ENCODE measurements at regions not wholly inside any gene's neighbourhood (a gene's known extent, or its start where the extent isn't known, plus 50 kb on each side); places are given as distances from the start of the nearest gene placed in this dataset.
"Not testable (repeated sequence)": the region's sequence is repeated elsewhere in the genome, so short reads cannot be mapped to it uniquely, and the experiment has no call there.

GRCh38 chr12:102681747-102682146, 201.4 kb upstream of the IGF1 start:
- DNase-seq (ENCODE audit: low read depth), result no peak
- H3K4me3 ChIP-seq (ENCODE audit: low read depth, low read length), result no peak overlapping the region
- TF ChIP-seq CTCF (IDR thresholded peaks at IDR 0.05; ENCODE audit: low read depth, low read length), result no peak
- TF ChIP-seq MAX (IDR thresholded peaks at IDR 0.05; ENCODE audit: low read depth, low read length), result no peak
- TF ChIP-seq MYC (IDR thresholded peaks at IDR 0.05; ENCODE audit: low read depth, low read length), result no peak
- TF ChIP-seq POLR2A (IDR thresholded peaks at IDR 0.05; ENCODE audit: extremely low read depth, insufficient read length), result no peak

GRCh38 chr12:102681309-102681708, 200.9 kb upstream of the IGF1 start:
- no peak for DNase-seq (ENCODE audit: low read depth)
- TF ChIP-seq CTCF (IDR thresholded peaks at IDR 0.05; ENCODE audit: low read depth, low read length) (no peak), POLR2A (IDR thresholded peaks at IDR 0.05; ENCODE audit: extremely low read depth, insufficient read length) (no peak), MYC (IDR thresholded peaks at IDR 0.05; ENCODE audit: low read depth, low read length) (no peak), MAX (IDR thresholded peaks at IDR 0.05; ENCODE audit: low read depth, low read length) (no peak)
- H3K4me3 ChIP-seq (ENCODE audit: low read depth, low read length), result no peak overlapping the region

- no peak overlapping the region for H3K4me3 ChIP-seq (ENCODE audit: low read depth, low read length)
- no peak for TF ChIP-seq MAX (IDR thresholded peaks at IDR 0.05; ENCODE audit: low read depth, low read length)
- TF ChIP-seq POLR2A (IDR thresholded peaks at IDR 0.05; ENCODE audit: extremely low read depth, insufficient read length), result no peak
- no peak for TF ChIP-seq CTCF (IDR thresholded peaks at IDR 0.05; ENCODE audit: low read depth, low read length)
- TF ChIP-seq MYC (IDR thresholded peaks at IDR 0.05; ENCODE audit: low read depth, low read length), result no peak
- no peak for DNase-seq (ENCODE audit: low read depth)
Observed at GRCh38 chr12:102680304-102680703, 199.9 kb upstream of the IGF1 start.

GRCh38 chr12:102676812-102677211, 196.4 kb upstream of the IGF1 start:
- DNase-seq (ENCODE audit: low read depth), result no peak
- no peak overlapping the region for H3K4me3 ChIP-seq (ENCODE audit: low read depth, low read length)
- TF ChIP-seq CTCF (IDR thresholded peaks at IDR 0.05; ENCODE audit: low read depth, low read length), result no peak
- no peak for TF ChIP-seq POLR2A (IDR thresholded peaks at IDR 0.05; ENCODE audit: extremely low read depth, insufficient read length)
- TF ChIP-seq MYC (IDR thresholded peaks at IDR 0.05; ENCODE audit: low read depth, low read length), result no peak
- TF ChIP-seq MAX (IDR thresholded peaks at IDR 0.05; ENCODE audit: low read depth, low read length), result no peak

GRCh38 chr12:102675672-102676071, 195.3 kb upstream of the IGF1 start:
- no peak for TF ChIP-seq CTCF (IDR thresholded peaks at IDR 0.05; ENCODE audit: low read depth, low read length)
- TF ChIP-seq MAX (IDR thresholded peaks at IDR 0.05; ENCODE audit: low read depth, low read length), result no peak
- no peak for TF ChIP-seq POLR2A (IDR thresholded peaks at IDR 0.05; ENCODE audit: extremely low read depth, insufficient read length)
- no peak for TF ChIP-seq MYC (IDR thresholded peaks at IDR 0.05; ENCODE audit: low read depth, low read length)
- DNase-seq (ENCODE audit: low read depth), result no peak
- no peak overlapping the region for H3K4me3 ChIP-seq (ENCODE audit: low read depth, low read length)

GRCh38 chr12:102673606-102674005, 193.2 kb upstream of the IGF1 start:
- no peak for TF ChIP-seq MAX (IDR thresholded peaks at IDR 0.05; ENCODE audit: low read depth, low read length)
- no peak for DNase-seq (ENCODE audit: low read depth)
- H3K4me3 ChIP-seq (ENCODE audit: low read depth, low read length), result no peak overlapping the region

- not testable (repeated sequence) for H3K4me3 ChIP-seq (ENCODE audit: low read depth, low read length); DNase-seq (ENCODE audit: low read depth)
Observed at GRCh38 chr12:102672212-102672611, 191.8 kb upstream of the IGF1 start.

All from NB4 (cell line).